GM18951 (cell line): ENCODE measurements at regions not wholly inside any gene's neighbourhood (a gene's known extent, or its start where the extent isn't known, plus 50 kb on each side); places are given as distances from the start of the nearest gene placed in this dataset.

ENCODE experiments used
- POLR2A ChIP-seq: IDR thresholded peaks from 4 replicates; pipeline ENCODE4 v1.6.1; 2011; ENCODE audit warnings: mild to moderate bottlenecking; ENCODE audit not compliant: insufficient read length, insufficient read depth; ENCODE audit errors: extremely low read depth
- in situ Hi-C: fragments of 300-500 bp; cut with MboI; formaldehyde crosslinking; loops from one replicate; pipeline ENCODE4 v1.12.0; 2022; ENCODE audit warnings: low sequenced_read_pairs, mixed read lengths, inconsistent platforms; ENCODE audit not compliant: unreplicated experiment

GRCh38 chr6:105929626-105930025 is 156.5 kb upstream of the PRDM1 start:
- TF ChIP-seq POLR2A: no peak
- in situ Hi-C loops: no loop called here

- TF ChIP-seq POLR2A: no peak
- in situ Hi-C loops: no loop called here
Observed at GRCh38 chr6:105926318-105926717, 159.8 kb upstream of the PRDM1 start.

- in situ Hi-C loops: no loop called here
- TF ChIP-seq POLR2A: no peak
Observed at GRCh38 chr6:105925706-105926105, 160.4 kb upstream of the PRDM1 start.

DNA sequence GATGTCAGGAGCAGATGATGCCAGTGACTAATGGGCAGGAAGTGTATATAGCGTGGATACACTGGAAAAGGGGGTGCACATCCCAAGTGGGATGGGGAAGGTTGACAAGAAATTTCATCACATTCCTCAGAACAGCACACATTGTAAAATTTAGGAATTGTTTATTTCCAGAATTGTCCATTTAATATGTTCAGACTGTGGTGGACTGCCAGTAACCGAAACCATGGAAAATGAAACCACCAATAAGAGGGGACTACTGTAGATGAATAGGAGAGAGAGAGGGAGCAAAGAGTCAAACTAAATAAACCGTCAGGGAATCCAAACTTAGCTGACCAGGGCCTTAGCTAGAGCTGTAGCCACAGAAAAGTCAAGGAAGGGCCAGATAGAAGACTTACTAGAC is 164.4 kb upstream of the PRDM1 start:
- in situ Hi-C loops: no loop called here
- no peak for TF ChIP-seq POLR2A

- in situ Hi-C loops: no loop called here
- no peak for TF ChIP-seq POLR2A
Observed at GRCh38 chr6:105920071-105920470, 166.1 kb upstream of the PRDM1 start.

DNA sequence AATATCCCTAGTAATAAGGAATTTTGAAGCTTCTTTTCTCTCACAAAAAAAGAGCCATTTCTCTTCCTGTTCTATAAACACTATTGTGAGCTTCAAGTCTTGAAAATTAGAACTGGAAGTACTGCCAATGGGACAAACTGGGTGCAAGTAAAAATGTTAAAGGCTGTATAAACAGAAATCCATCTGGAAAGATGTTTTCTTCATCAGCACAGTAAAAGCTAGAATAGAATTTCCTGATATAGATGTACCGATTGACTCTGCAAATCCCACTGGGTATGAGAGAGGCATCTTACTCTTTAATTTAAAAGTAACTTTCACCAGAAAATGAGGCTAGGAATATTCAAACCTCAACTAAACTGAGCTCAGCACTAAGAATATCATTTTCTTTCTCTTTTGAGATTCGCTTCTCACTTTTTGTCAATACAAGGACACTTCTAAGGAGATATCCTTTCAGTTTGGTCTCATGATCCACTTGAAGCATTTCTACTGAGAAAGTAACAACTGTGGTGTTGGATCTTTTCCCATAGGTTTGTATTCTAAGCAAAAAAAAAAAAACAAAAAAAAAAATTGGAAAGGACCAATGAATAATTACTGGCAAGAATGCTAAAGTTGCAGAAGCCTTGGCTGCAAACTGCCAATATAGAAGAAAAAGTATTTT is 169.0 kb upstream of the PRDM1 start:
- in situ Hi-C loops: no loop called here
- no peak for TF ChIP-seq POLR2A

DNA sequence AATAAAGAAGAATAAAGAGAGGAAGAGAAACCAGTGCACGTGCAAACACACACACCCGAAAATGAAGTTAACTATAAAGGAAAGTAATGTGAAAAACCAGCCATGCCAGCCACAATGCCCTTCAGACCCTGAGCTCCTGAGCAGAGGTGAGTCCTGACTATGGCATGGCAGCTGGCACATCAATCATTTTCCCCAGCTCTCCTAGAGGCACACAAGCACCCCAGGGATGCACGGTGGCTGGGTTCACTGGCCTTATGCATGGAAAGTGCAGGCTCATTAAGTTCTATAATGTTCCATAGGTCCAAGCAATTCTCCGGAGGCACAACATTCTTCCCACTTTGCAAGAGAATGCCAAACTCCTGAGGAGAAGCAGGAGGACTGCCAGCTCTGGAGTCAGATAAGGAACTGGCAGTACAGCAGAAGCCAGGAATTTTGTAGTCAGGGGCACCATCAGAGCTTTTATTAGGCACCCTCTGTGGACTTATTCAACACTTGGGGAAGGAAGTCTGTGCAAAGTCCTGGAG is 175.0 kb upstream of the PRDM1 start:
- no peak for TF ChIP-seq POLR2A
- in situ Hi-C loops: no loop called here

DNA sequence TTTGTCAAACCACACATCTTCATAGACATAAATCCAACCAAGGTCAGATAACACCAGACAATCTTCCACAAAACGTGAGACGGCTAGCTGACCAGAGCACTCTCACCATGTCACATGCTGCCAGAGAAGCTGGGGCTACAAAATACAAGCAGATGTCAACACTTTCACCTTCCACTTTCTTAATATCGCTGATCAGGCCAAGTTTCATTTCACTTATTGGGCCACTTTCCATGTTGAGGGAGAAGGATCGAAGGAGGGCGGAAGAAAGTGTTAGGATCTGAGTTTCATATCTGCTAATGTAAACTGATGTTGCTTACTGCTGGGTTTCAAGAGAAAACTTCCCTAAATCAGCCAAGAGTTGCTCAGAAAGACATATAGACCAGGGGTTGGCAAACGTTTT is 177.0 kb upstream of the PRDM1 start:
- TF ChIP-seq POLR2A: no peak
- in situ Hi-C loops: no loop called here

DNA sequence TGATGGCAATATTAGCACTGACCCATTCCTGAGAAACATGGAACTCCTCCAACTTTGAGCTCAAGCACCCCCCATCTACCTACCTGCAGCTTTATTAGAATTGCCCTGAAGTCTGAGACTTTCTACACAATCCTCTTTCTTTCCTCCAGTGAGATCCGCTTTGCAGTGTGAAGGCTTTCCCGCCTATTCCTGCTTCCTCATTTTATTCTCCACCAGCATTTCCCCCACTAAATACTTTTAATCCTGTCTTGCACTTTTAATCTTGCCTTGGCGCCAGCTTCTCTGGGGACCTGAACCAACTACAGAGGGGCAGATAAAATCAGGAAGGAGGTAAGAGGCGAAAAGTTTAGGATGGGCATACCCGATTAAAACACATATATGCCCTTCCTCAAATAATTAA is 178.1 kb upstream of the PRDM1 start:
- TF ChIP-seq POLR2A: no peak
- in situ Hi-C loops: no loop called here

GRCh38 chr6:105907301-105907700 is 178.8 kb upstream of the PRDM1 start:
- TF ChIP-seq POLR2A: no peak
- in situ Hi-C loops: no loop called here

GRCh38 chr6:105902401-105903031 is 183.6 kb upstream of the PRDM1 start:
- in situ Hi-C loops: no loop called here
- no peak for TF ChIP-seq POLR2A

DNA sequence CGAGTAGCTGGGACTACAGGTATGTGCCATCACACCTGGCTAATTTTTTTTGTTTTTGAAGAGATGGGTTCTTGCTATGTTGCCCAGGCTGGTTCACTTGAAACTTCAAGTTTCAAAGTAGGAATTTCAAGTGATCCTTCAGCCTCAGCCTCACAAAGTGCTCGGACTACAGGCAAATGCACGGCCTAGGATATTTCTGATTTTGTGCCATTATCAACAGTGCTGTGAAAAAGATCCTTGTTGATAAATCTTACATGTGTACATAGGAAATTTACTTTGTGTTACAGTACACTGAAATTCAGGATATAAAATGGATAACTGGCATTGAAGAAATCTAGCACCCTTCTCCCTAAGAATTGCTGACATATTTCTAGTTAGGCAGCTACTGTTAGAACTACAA is 184.6 kb upstream of the PRDM1 start:
- TF ChIP-seq POLR2A: no peak
- in situ Hi-C loops: no loop called here

GRCh38 chr6:105900125-105900937 is 185.8 kb upstream of the PRDM1 start:
- TF ChIP-seq POLR2A: no peak
- in situ Hi-C loops: no loop called here

- TF ChIP-seq POLR2A: no peak
- in situ Hi-C loops: no loop called here
Observed at GRCh38 chr6:105898286-105898685, 187.8 kb upstream of the PRDM1 start.

GRCh38 chr6:105897131-105897530 is 189.0 kb upstream of the PRDM1 start:
- TF ChIP-seq POLR2A: no peak
- in situ Hi-C loops: no loop called here
